ENCODE measurements at regions not wholly inside any gene's neighbourhood (a gene's known extent, or its start where the extent isn't known, plus 50 kb on each side); places are given as distances from the start of the nearest gene placed in this dataset.

GRCh38 chr4:129246910-129247461 is 151.0 kb downstream of the C4orf33 start:
- H4K91ac ChIP-seq (ENCODE audit: low read depth, low read length): no peak overlapping the region
- no peak overlapping the region for H4K8ac ChIP-seq (ENCODE audit: low read depth, low read length)
- H3K27me3 ChIP-seq (ENCODE audit: insufficient read depth, low read length): no peaks in the 10 kb centered on the region
- no peak overlapping the region for H4K12ac ChIP-seq (ENCODE audit: low read depth, low read length)
- H3K23ac ChIP-seq (ENCODE audit: low read length): no peak overlapping the region
- H3K18ac ChIP-seq (ENCODE audit: low read length): no peak overlapping the region
- H3K36me3 ChIP-seq (ENCODE audit: control insufficient read depth in 1 of 2, insufficient read depth in 2 of 2, low read length in 2 of 2): no peaks in the 10 kb centered on the region
- no CpG with 5 or more reads among the region's 15 CpGs for WGBS (ENCODE audit: extremely low coverage, insufficient coverage, insufficient read length)
- no peak overlapping the region for H2BK5ac ChIP-seq (ENCODE audit: low read depth, low read length, poor library complexity)
- DNase-seq: no peak
- no peak overlapping the region for H3K4ac ChIP-seq (ENCODE audit: low read depth, low read length)
- H3K4me1 ChIP-seq (ENCODE audit: control insufficient read depth in 1 of 2, insufficient read depth in 2 of 2, low read length in 2 of 2): no peaks in the 10 kb centered on the region
- H3K9ac ChIP-seq (ENCODE audit: low read length): no peak overlapping the region
- no peak overlapping the region for H3K4me2 ChIP-seq (ENCODE audit: low read length)
- no peak overlapping the region for H3K4me3 ChIP-seq (ENCODE audit: low read depth, low read length)
- no peaks in the 10 kb centered on the region for H3K79me1 ChIP-seq (ENCODE audit: low read length)
- no peak overlapping the region for H3K14ac ChIP-seq (ENCODE audit: low read length)
- H3K27ac ChIP-seq (ENCODE audit: low read depth, low read length): no peak overlapping the region
- no peak overlapping the region for H2AK5ac ChIP-seq (ENCODE audit: low read length)
- no peaks in the 10 kb centered on the region for H3K9me3 ChIP-seq (ENCODE audit: insufficient read depth, low read depth, low read length)
- H2BK120ac ChIP-seq (ENCODE audit: insufficient read depth, low read length, poor library complexity): no peak overlapping the region
- no peak overlapping the region for H2AFZ ChIP-seq (ENCODE audit: insufficient read depth, low read length, poor library complexity)
- no peaks in the 10 kb centered on the region for H3K79me2 ChIP-seq (ENCODE audit: control insufficient read depth, insufficient read depth, low read length, poor library complexity)
- no peak overlapping the region for H2BK12ac ChIP-seq (ENCODE audit: low read length)

GRCh38 chr4:129248621-129249020 is 152.7 kb downstream of the C4orf33 start:
- no peaks in the 10 kb centered on the region for H3K79me1 ChIP-seq (ENCODE audit: low read length)
- no peaks in the 10 kb centered on the region for H3K27me3 ChIP-seq (ENCODE audit: insufficient read depth, low read length)
- H2BK12ac ChIP-seq (ENCODE audit: low read length): no peak overlapping the region
- no peak overlapping the region for H4K91ac ChIP-seq (ENCODE audit: low read depth, low read length)
- H4K12ac ChIP-seq (ENCODE audit: low read depth, low read length): no peak overlapping the region
- H3K9me3 ChIP-seq (ENCODE audit: insufficient read depth, low read depth, low read length): no peaks in the 10 kb centered on the region
- no peak overlapping the region for H3K4me2 ChIP-seq (ENCODE audit: low read length)
- no peak overlapping the region for H3K9ac ChIP-seq (ENCODE audit: low read length)
- no peak overlapping the region for H3K23ac ChIP-seq (ENCODE audit: low read length)
- no peak overlapping the region for H2BK5ac ChIP-seq (ENCODE audit: low read depth, low read length, poor library complexity)
- no peak overlapping the region for H4K8ac ChIP-seq (ENCODE audit: low read depth, low read length)
- H3K36me3 ChIP-seq (ENCODE audit: control insufficient read depth in 1 of 2, insufficient read depth in 2 of 2, low read length in 2 of 2): no peaks in the 10 kb centered on the region
- no peak overlapping the region for H2AFZ ChIP-seq (ENCODE audit: insufficient read depth, low read length, poor library complexity)
- DNase-seq: no peak
- no peaks in the 10 kb centered on the region for H3K4me1 ChIP-seq (ENCODE audit: control insufficient read depth in 1 of 2, insufficient read depth in 2 of 2, low read length in 2 of 2)
- no peaks in the 10 kb centered on the region for H3K79me2 ChIP-seq (ENCODE audit: control insufficient read depth, insufficient read depth, low read length, poor library complexity)
- WGBS (ENCODE audit: extremely low coverage, insufficient coverage, insufficient read length): no CpG with 5 or more reads among the region's 1 CpG
- H2AK5ac ChIP-seq (ENCODE audit: low read length): no peak overlapping the region
- H2BK120ac ChIP-seq (ENCODE audit: insufficient read depth, low read length, poor library complexity): no peak overlapping the region
- no peak overlapping the region for H3K14ac ChIP-seq (ENCODE audit: low read length)
- H3K4ac ChIP-seq (ENCODE audit: low read depth, low read length): no peak overlapping the region
- no peak overlapping the region for H3K4me3 ChIP-seq (ENCODE audit: low read depth, low read length)
- no peak overlapping the region for H3K18ac ChIP-seq (ENCODE audit: low read length)
- H3K27ac ChIP-seq (ENCODE audit: low read depth, low read length): no peak overlapping the region

GRCh38 chr4:129254126-129254525 is 158.2 kb downstream of the C4orf33 start:
- no peak overlapping the region for H3K18ac ChIP-seq (ENCODE audit: low read length)
- no peak overlapping the region for H3K9ac ChIP-seq (ENCODE audit: low read length)
- no peak overlapping the region for H4K8ac ChIP-seq (ENCODE audit: low read depth, low read length)
- DNase-seq: no peak
- H3K9me3 ChIP-seq (ENCODE audit: insufficient read depth, low read depth, low read length): no peaks in the 10 kb centered on the region
- H3K14ac ChIP-seq (ENCODE audit: low read length): no peak overlapping the region
- no peaks in the 10 kb centered on the region for H3K27me3 ChIP-seq (ENCODE audit: insufficient read depth, low read length)
- H3K79me1 ChIP-seq (ENCODE audit: low read length): no peaks in the 10 kb centered on the region
- no peaks in the 10 kb centered on the region for H3K79me2 ChIP-seq (ENCODE audit: control insufficient read depth, insufficient read depth, low read length, poor library complexity)
- H3K4me1 ChIP-seq (ENCODE audit: control insufficient read depth in 1 of 2, insufficient read depth in 2 of 2, low read length in 2 of 2): no peaks in the 10 kb centered on the region
- no peaks in the 10 kb centered on the region for H3K36me3 ChIP-seq (ENCODE audit: control insufficient read depth in 1 of 2, insufficient read depth in 2 of 2, low read length in 2 of 2)
- no peak overlapping the region for H2BK120ac ChIP-seq (ENCODE audit: insufficient read depth, low read length, poor library complexity)
- H2AFZ ChIP-seq (ENCODE audit: insufficient read depth, low read length, poor library complexity): no peak overlapping the region
- no peak overlapping the region for H3K4ac ChIP-seq (ENCODE audit: low read depth, low read length)
- H3K4me2 ChIP-seq (ENCODE audit: low read length): no peak overlapping the region
- no peak overlapping the region for H4K91ac ChIP-seq (ENCODE audit: low read depth, low read length)
- no peak overlapping the region for H3K27ac ChIP-seq (ENCODE audit: low read depth, low read length)
- no peak overlapping the region for H4K12ac ChIP-seq (ENCODE audit: low read depth, low read length)
- H2BK5ac ChIP-seq (ENCODE audit: low read depth, low read length, poor library complexity): no peak overlapping the region
- no peak overlapping the region for H3K23ac ChIP-seq (ENCODE audit: low read length)
- no peak overlapping the region for H2AK5ac ChIP-seq (ENCODE audit: low read length)
- H2BK12ac ChIP-seq (ENCODE audit: low read length): no peak overlapping the region
- H3K4me3 ChIP-seq (ENCODE audit: low read depth, low read length): no peak overlapping the region

GRCh38 chr4:129254526-129254925 is 158.6 kb downstream of the C4orf33 start:
- no peak overlapping the region for H4K12ac ChIP-seq (ENCODE audit: low read depth, low read length)
- no peaks in the 10 kb centered on the region for H3K79me2 ChIP-seq (ENCODE audit: control insufficient read depth, insufficient read depth, low read length, poor library complexity)
- H3K9me3 ChIP-seq (ENCODE audit: insufficient read depth, low read depth, low read length): no peaks in the 10 kb centered on the region
- no peak overlapping the region for H3K4me3 ChIP-seq (ENCODE audit: low read depth, low read length)
- DNase-seq: no peak
- H2BK5ac ChIP-seq (ENCODE audit: low read depth, low read length, poor library complexity): no peak overlapping the region
- H3K36me3 ChIP-seq (ENCODE audit: control insufficient read depth in 1 of 2, insufficient read depth in 2 of 2, low read length in 2 of 2): no peaks in the 10 kb centered on the region
- no peaks in the 10 kb centered on the region for H3K4me1 ChIP-seq (ENCODE audit: control insufficient read depth in 1 of 2, insufficient read depth in 2 of 2, low read length in 2 of 2)
- no peak overlapping the region for H3K4ac ChIP-seq (ENCODE audit: low read depth, low read length)
- H3K27ac ChIP-seq (ENCODE audit: low read depth, low read length): no peak overlapping the region
- H4K91ac ChIP-seq (ENCODE audit: low read depth, low read length): no peak overlapping the region
- no peak overlapping the region for H2AFZ ChIP-seq (ENCODE audit: insufficient read depth, low read length, poor library complexity)
- H3K79me1 ChIP-seq (ENCODE audit: low read length): no peaks in the 10 kb centered on the region
- H3K14ac ChIP-seq (ENCODE audit: low read length): no peak overlapping the region
- no peak overlapping the region for H3K23ac ChIP-seq (ENCODE audit: low read length)
- no peak overlapping the region for H2BK120ac ChIP-seq (ENCODE audit: insufficient read depth, low read length, poor library complexity)
- H3K27me3 ChIP-seq (ENCODE audit: insufficient read depth, low read length): no peaks in the 10 kb centered on the region
- no peak overlapping the region for H3K18ac ChIP-seq (ENCODE audit: low read length)
- H2AK5ac ChIP-seq (ENCODE audit: low read length): no peak overlapping the region
- H3K4me2 ChIP-seq (ENCODE audit: low read length): no peak overlapping the region
- H2BK12ac ChIP-seq (ENCODE audit: low read length): no peak overlapping the region
- no peak overlapping the region for H3K9ac ChIP-seq (ENCODE audit: low read length)
- no peak overlapping the region for H4K8ac ChIP-seq (ENCODE audit: low read depth, low read length)
